Suprapubic skin (tissue), 4 donors: ENCODE measurements at regions not wholly inside any gene's neighbourhood (a gene's known extent, or its start where the extent isn't known, plus 50 kb on each side); places are given as distances from the start of the nearest gene placed in this dataset.

ENCODE experiments used
- POLR2A ChIP-seq, 2 donors: fragments of 450-650 bp; IDR thresholded peaks; one replicate each; pipeline ENCODE4 v1.6.1; 2017; ENCODE audit warnings: antibody characterized with exemption in 2 of 2, mild to moderate bottlenecking in 2 of 2, moderate library complexity in 2 of 2
- POLR2AphosphoS5 ChIP-seq, 3 donors: sonication (generic); formaldehyde crosslinking; IDR thresholded peaks; one replicate each; pipeline ENCODE4 v1.6.1; 2017; ENCODE audit warnings: antibody characterized with exemption in 3 of 3
- TF ChIP-seq, protein P1 (sequence below), 2 donors: fragments of 200-600 bp in 1 of 2; fragments of 450-650 bp in 1 of 2; sonication (generic) in 1 of 2; IDR thresholded peaks; one replicate each; pipeline ENCODE4 v1.5.1; 2016 to 2019; ENCODE audit warnings: antibody characterized with exemption in 2 of 2, mild to moderate bottlenecking in 1 of 2, moderate library complexity in 1 of 2

DNA sequence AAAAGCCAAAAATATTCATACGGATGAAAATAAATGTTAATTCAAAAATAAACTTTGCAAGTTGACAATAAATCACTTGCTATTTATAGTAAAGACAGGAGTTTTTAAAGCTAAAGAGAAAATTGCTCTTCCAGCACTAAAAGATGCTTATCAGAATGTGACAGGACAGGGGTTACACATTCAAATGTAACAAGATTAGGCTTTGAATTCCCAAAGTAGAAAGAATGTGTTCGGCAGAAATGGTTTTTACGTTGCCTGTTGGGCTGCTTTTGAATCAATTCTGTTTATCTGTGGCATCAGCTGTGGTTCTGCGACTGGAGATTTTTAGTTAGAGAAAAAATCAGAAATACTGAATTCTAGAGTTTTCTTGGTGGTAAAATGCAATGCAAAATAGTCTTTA is 669.4 kb downstream of the CPS1 start:
- TF ChIP-seq, protein P1, sequence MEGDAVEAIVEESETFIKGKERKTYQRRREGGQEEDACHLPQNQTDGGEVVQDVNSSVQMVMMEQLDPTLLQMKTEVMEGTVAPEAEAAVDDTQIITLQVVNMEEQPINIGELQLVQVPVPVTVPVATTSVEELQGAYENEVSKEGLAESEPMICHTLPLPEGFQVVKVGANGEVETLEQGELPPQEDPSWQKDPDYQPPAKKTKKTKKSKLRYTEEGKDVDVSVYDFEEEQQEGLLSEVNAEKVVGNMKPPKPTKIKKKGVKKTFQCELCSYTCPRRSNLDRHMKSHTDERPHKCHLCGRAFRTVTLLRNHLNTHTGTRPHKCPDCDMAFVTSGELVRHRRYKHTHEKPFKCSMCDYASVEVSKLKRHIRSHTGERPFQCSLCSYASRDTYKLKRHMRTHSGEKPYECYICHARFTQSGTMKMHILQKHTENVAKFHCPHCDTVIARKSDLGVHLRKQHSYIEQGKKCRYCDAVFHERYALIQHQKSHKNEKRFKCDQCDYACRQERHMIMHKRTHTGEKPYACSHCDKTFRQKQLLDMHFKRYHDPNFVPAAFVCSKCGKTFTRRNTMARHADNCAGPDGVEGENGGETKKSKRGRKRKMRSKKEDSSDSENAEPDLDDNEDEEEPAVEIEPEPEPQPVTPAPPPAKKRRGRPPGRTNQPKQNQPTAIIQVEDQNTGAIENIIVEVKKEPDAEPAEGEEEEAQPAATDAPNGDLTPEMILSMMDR (IDR thresholded peaks at IDR 0.05) = no peak
- TF ChIP-seq POLR2AphosphoS5 (IDR thresholded peaks at IDR 0.05) (no peak), POLR2A (IDR thresholded peaks at IDR 0.05) (no peak)
